Ovary (tissue), 7 donors: ENCODE measurements at regions not wholly inside any gene's neighbourhood (a gene's known extent, or its start where the extent isn't known, plus 50 kb on each side); places are given as distances from the start of the nearest gene placed in this dataset.

ENCODE experiments used
- DNase-seq, 5 donors: peaks; one replicate each; pipeline ENCODE4 v3.0.0-alpha.2; 2019 to 2020
- H3K27ac ChIP-seq, 2 donors: fragments of 200-600 bp; one replicate each; pipeline versions ENCODE4 v1.5.1 to v1.8.0; 2019 to 2022
- H3K27me3 ChIP-seq: fragments of 200-600 bp; one replicate; pipeline ENCODE4 v1.8.0; 2022
- H3K36me3 ChIP-seq: fragments of 200-600 bp; sonication (generic); one replicate; pipeline ENCODE4 v1.5.1; 2019
- H3K4me1 ChIP-seq: one replicate; pipeline ENCODE4 v1.8.1; 2013; ENCODE audit warnings: mild to moderate bottlenecking, moderate library complexity; ENCODE audit not compliant: insufficient read depth
- H3K4me3 ChIP-seq: fragments of 200-600 bp; sonication (generic); one replicate; pipeline ENCODE4 v1.5.1; 2017
- H3K9me3 ChIP-seq, 2 donors: fragments of 200-600 bp in 1 of 2; sonication (generic) in 1 of 2; one replicate each; pipeline versions ENCODE4 v1.5.1 to v1.8.1; 2013 to 2019; ENCODE audit warnings: mild to moderate bottlenecking in 1 of 2, moderate library complexity in 1 of 2
- CTCF ChIP-seq, 3 donors: fragments of 450-650 bp in 2 of 3; fragments of 200-600 bp in 1 of 3; IDR thresholded peaks; one replicate each; pipeline versions ENCODE4 v1.5.1 to v1.8.0; 2016 to 2022; ENCODE audit warnings: antibody characterized with exemption in 3 of 3, mild to moderate bottlenecking in 1 of 3
- EP300 ChIP-seq: sonication (generic); formaldehyde crosslinking; IDR thresholded peaks from one replicate; pipeline ENCODE4 v1.6.1; 2017; ENCODE audit warnings: antibody characterized with exemption
- POLR2A ChIP-seq: fragments of 450-650 bp; IDR thresholded peaks from one replicate; pipeline ENCODE4 v1.6.1; 2017; ENCODE audit warnings: antibody characterized with exemption, mild to moderate bottlenecking, moderate library complexity
- WGBS, 3 donors: extraction: QIAGEN DNeasy Blood & Tissue Kit in 1 of 3; methylation state at CpG; one replicate each; pipeline versions ENCODE4 v1.1.5 to v1.1.7; 2013 to 2017; 5-methylcytosine and 5-hydroxymethylcytosine counted together
- intact Hi-C, 4 donors: fragments of 100-400 bp; cut with DNase I; formaldehyde crosslinking; loops; one replicate each; pipeline versions ENCODE4 v1.11.0 to v1.15.1; 2022 to 2023
- donor health status: DM: no; HTN: no; CAD: no; lungs with moderate emphysema.
- donor health status: DM: no; HTN: no; CAD: no.
- donor health status: Bipolar disorder and iron deficiency.
- donor health status: DM: no; HTN: no; CAD: no.
- donor health status: DM: yes; HTN: yes; CAD: no.

GRCh38 chr16:62190426-62190825 lies 154.2 kb upstream of the CDH8 start:
- no peak for DNase-seq
- no peaks in the 10 kb centered on the region for H3K4me1 ChIP-seq
- 42 to 53% (median 51%) methylated on average over 2 of the region's 2 CpGs for WGBS, 3 donors
- TF ChIP-seq EP300 (no peak), CTCF (IDR thresholded peaks at IDR 0.05) (no peak), POLR2A (no peak)
- intact Hi-C loops: no loop called here
- no peak overlapping the region for H3K27ac ChIP-seq
- no peak overlapping the region for H3K4me3 ChIP-seq
- H3K36me3 ChIP-seq: no peaks in the 10 kb centered on the region
- no peaks in the 10 kb centered on the region for H3K9me3 ChIP-seq
- H3K27me3 ChIP-seq: no peaks in the 10 kb centered on the region

- H3K27ac ChIP-seq: no peak overlapping the region
- no peak overlapping the region for H3K4me3 ChIP-seq
- no peaks in the 10 kb centered on the region for H3K4me1 ChIP-seq
- 72 to 81% (median 79%) methylated on average over 11 of the region's 11 CpGs for WGBS, 3 donors
- H3K9me3 ChIP-seq: no peaks in the 10 kb centered on the region
- no peaks in the 10 kb centered on the region for H3K27me3 ChIP-seq
- intact Hi-C loops: no loop called here
- TF ChIP-seq POLR2A: no peak
- TF ChIP-seq CTCF (IDR thresholded peaks at IDR 0.05): no peak
- TF ChIP-seq EP300: no peak
- no peak for DNase-seq
- H3K36me3 ChIP-seq: no peaks in the 10 kb centered on the region
Observed at GRCh38 chr16:62177351-62178203, 141.3 kb upstream of the CDH8 start.

- 68 to 88% (median 72%) methylated on average over 2 of the region's 2 CpGs for WGBS, 3 donors
- no peaks in the 10 kb centered on the region for H3K9me3 ChIP-seq
- no peak overlapping the region for H3K27ac ChIP-seq
- no peaks in the 10 kb centered on the region for H3K4me1 ChIP-seq
- TF ChIP-seq CTCF (IDR thresholded peaks at IDR 0.05) (no peak), POLR2A (no peak), EP300 (no peak)
- DNase-seq: no peak
- H3K27me3 ChIP-seq: no peaks in the 10 kb centered on the region
- intact Hi-C loops: no loop called here
- no peak overlapping the region for H3K4me3 ChIP-seq
- H3K36me3 ChIP-seq: no peaks in the 10 kb centered on the region
Observed at GRCh38 chr16:62170642-62171041, 134.4 kb upstream of the CDH8 start.

- intact Hi-C loops: no loop called here
- Histone ChIP-seq H3K27me3 (no peaks in the 10 kb centered on the region), H3K36me3 (no peaks in the 10 kb centered on the region), H3K27ac (no peak overlapping the region), H3K4me3 (no peak overlapping the region), H3K9me3 (no peaks in the 10 kb centered on the region), H3K4me1 (no peaks in the 10 kb centered on the region)
- no peak for TF ChIP-seq POLR2A
- no peak for TF ChIP-seq CTCF (IDR thresholded peaks at IDR 0.05)
- TF ChIP-seq EP300: no peak
- WGBS, 3 donors: 84 to 94% (median 89%) methylated on average over 1 of the region's 1 CpG
- no peak for DNase-seq
Observed at GRCh38 chr16:62167551-62167950, 131.3 kb upstream of the CDH8 start.
